ENCODE measurements at regions not wholly inside any gene's neighbourhood (a gene's known extent, or its start where the extent isn't known, plus 50 kb on each side); places are given as distances from the start of the nearest gene placed in this dataset.
A peak's percentile ranks its signal among the peaks of the same experiment; 100 is the strongest.

GRCh38 chr1:167145965-167146364 is 52.1 kb downstream of the STYXL2 start:
- DNase-seq, result no peak

GRCh38 chr1:167146903-167147539 is 53.1 kb downstream of the STYXL2 start:
- DNase-seq, result no peak

- DNase-seq, result no peak
Observed at GRCh38 chr1:167148421-167148820, 54.5 kb downstream of the STYXL2 start.

GRCh38 chr1:167149793-167150491 is 56.1 kb downstream of the STYXL2 start:
- DNase-seq, result no peak

GRCh38 chr1:167150492-167150833 is 56.6 kb downstream of the STYXL2 start:
- DNase-seq, result no peak

GRCh38 chr1:167152192-167152876 is 58.5 kb downstream of the STYXL2 start:
- DNase-seq, result no peak

GRCh38 chr1:167156466-167156865 is 62.6 kb downstream of the STYXL2 start:
- DNase-seq, result no peak

- DNase-seq, result no peak
Observed at GRCh38 chr1:167157114-167157513, 63.2 kb downstream of the STYXL2 start.

GRCh38 chr1:167158111-167158812 is 62.4 kb upstream of the POU2F1 start:
- no peak for DNase-seq

GRCh38 chr1:167158813-167159275 is 61.8 kb upstream of the POU2F1 start:
- DNase-seq, result no peak

- DNase-seq, result no peak
Observed at GRCh38 chr1:167159782-167160181, 60.9 kb upstream of the POU2F1 start.

- DNase-seq, result no peak
Observed at GRCh38 chr1:167161242-167161641, 59.4 kb upstream of the POU2F1 start.

GRCh38 chr1:167161762-167162161 is 58.9 kb upstream of the POU2F1 start:
- no peak for DNase-seq

GRCh38 chr1:167165219-167165618 is 55.5 kb upstream of the POU2F1 start:
- DNase-seq, result no peak

GRCh38 chr1:167165948-167166689 is 54.6 kb upstream of the POU2F1 start:
- DNase-seq, result peak; percentile 81

GRCh38 chr1:167166690-167167075 is 54.0 kb upstream of the POU2F1 start:
- no peak for DNase-seq

- no peak for DNase-seq
Observed at GRCh38 chr1:167168424-167168823, 52.3 kb upstream of the POU2F1 start.

- DNase-seq, result no peak
Observed at GRCh38 chr1:167169642-167170041, 51.0 kb upstream of the POU2F1 start.

All from renal pelvis (tissue), 1 donor.